22Rv1 (cell line): ENCODE measurements at regions not wholly inside any gene's neighbourhood (a gene's known extent, or its start where the extent isn't known, plus 50 kb on each side); places are given as distances from the start of the nearest gene placed in this dataset.

Experiments used
- ZFX ChIP-seq: fragments of 450-650 bp; IDR thresholded peaks from 2 replicates; pipeline ENCODE4 v1.6.1; 2017; ENCODE audit warnings: antibody characterized with exemption, borderline replicate concordance
- TF ChIP-seq, protein P1 (sequence below): fragments of 450-650 bp; IDR thresholded peaks from 2 replicates; pipeline ENCODE4 v1.5.1; 2017; ENCODE audit warnings: mild to moderate bottlenecking

GRCh38 chr14:22379727-22380126, 209.3 kb downstream of the DAD1 start:
- TF ChIP-seq, protein P1, sequence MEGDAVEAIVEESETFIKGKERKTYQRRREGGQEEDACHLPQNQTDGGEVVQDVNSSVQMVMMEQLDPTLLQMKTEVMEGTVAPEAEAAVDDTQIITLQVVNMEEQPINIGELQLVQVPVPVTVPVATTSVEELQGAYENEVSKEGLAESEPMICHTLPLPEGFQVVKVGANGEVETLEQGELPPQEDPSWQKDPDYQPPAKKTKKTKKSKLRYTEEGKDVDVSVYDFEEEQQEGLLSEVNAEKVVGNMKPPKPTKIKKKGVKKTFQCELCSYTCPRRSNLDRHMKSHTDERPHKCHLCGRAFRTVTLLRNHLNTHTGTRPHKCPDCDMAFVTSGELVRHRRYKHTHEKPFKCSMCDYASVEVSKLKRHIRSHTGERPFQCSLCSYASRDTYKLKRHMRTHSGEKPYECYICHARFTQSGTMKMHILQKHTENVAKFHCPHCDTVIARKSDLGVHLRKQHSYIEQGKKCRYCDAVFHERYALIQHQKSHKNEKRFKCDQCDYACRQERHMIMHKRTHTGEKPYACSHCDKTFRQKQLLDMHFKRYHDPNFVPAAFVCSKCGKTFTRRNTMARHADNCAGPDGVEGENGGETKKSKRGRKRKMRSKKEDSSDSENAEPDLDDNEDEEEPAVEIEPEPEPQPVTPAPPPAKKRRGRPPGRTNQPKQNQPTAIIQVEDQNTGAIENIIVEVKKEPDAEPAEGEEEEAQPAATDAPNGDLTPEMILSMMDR: no peak
- TF ChIP-seq ZFX: no peak
